ENCODE measurements at regions not wholly inside any gene's neighbourhood (a gene's known extent, or its start where the extent isn't known, plus 50 kb on each side); places are given as distances from the start of the nearest gene placed in this dataset.

DNA sequence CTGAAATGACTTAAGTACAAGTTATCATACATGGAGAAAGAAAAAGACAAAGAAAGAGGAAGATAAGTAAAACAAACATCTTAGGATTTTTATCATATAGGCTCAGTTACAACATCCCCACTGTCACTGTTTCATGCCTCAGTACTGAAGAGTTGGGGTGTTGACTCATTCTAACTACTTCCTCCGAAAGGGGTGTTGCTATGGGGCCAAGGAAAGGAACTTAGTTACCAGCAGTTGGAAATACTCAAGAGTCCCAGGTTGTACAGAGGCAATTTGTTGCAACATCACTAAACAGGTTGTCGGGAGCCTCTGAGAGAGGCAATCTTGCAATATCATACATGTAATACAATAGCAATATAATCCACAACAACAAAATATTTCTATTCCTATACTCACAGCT, 1264.7 kb downstream of the PCDH7 start:
- intact Hi-C loops (cut with micrococcal nuclease; ENCODE audit: unreplicated experiment), result no loop called here
- Histone ChIP-seq H3K4me3 (ENCODE audit: low read depth, low read length, poor library complexity, severe bottlenecking) (no peak overlapping the region), H3K79me2 (ENCODE audit: insufficient read depth, low read depth, low read length) (no peaks in the 10 kb centered on the region), H3K4me2 (ENCODE audit: low read length) (no peak overlapping the region), H3K27ac (ENCODE audit: low read depth, low read length, poor library complexity, severe bottlenecking) (no peak overlapping the region), H3K4me1 (ENCODE audit: insufficient read depth, low read length, poor library complexity, severe bottlenecking) (no peaks in the 10 kb centered on the region), H2AFZ (ENCODE audit: low read length) (no peak overlapping the region), H4K20me1 (ENCODE audit: insufficient read depth, low read length) (no peaks in the 10 kb centered on the region), H3K9me2 (ENCODE audit: insufficient read depth, low read length) (no peaks in the 10 kb centered on the region), H3K36me3 (ENCODE audit: insufficient read depth, low read length) (no peaks in the 10 kb centered on the region), H3K9me3 (ENCODE audit: low read length) (no peaks in the 10 kb centered on the region)
- CTCF ChIA-PET (ENCODE audit: unreplicated experiment), result no interaction called here
- BruUV-seq (replicated peaks), result no TSS peak
- DNase-seq (ENCODE audit: low spot score), result no peak
- TF ChIP-seq, protein P1, sequence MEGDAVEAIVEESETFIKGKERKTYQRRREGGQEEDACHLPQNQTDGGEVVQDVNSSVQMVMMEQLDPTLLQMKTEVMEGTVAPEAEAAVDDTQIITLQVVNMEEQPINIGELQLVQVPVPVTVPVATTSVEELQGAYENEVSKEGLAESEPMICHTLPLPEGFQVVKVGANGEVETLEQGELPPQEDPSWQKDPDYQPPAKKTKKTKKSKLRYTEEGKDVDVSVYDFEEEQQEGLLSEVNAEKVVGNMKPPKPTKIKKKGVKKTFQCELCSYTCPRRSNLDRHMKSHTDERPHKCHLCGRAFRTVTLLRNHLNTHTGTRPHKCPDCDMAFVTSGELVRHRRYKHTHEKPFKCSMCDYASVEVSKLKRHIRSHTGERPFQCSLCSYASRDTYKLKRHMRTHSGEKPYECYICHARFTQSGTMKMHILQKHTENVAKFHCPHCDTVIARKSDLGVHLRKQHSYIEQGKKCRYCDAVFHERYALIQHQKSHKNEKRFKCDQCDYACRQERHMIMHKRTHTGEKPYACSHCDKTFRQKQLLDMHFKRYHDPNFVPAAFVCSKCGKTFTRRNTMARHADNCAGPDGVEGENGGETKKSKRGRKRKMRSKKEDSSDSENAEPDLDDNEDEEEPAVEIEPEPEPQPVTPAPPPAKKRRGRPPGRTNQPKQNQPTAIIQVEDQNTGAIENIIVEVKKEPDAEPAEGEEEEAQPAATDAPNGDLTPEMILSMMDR (conservative IDR thresholded peaks at IDR 0.05; ENCODE audit: low read length), result no peak
- TF ChIP-seq EZH2phosphoT487 (IDR thresholded peaks at IDR 0.05; ENCODE audit: borderline replicate concordance, low read depth, low read length), result no peak
- POLR2A ChIA-PET, result no interaction called here

DNA sequence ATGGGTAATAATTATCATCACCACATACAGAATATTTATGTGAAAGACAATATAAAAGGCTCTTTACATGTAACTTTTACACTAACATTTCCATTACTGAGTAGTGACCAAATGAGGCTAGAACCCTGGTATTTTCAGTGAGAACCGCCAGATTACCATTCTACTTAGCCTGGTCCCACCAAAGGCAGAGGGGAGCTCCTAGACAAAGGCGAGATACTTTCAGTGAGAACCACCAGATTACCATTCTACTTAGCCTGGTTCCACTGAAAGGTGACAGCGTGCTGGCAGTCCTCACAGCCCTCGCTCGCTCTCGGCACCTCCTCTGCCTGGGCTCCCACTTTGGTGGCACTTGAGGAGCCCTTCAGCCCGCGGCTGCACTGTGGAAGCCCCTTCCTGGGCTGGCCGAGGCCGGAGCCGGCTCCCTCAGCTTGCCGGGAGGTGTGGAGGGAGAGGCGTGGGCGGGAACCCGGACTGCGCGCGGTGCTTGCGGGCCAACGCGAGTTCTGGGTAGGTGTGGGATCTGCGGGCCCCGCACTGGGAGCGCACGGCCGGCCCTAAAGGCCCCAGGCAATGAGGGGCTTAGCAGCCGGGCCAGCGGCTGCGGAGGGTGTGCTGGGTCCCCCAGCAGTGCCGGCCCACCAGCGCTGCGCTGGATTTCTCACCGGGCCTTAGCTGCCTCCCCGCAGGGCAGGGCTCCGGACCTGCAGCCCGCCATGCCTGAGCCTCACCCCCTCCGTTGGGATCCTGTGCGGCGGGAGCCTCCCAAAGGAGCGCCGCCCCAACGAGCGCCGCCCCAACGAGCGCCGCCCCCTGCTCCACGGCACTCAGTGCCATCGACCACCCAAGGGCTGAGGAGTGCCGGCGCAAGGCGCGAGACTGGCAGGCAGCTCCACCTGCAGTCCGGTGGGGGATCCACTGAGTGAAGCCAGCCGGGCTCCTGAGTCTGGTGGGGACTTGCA, 1276.1 kb downstream of the PCDH7 start:
- H3K4me2 ChIP-seq (ENCODE audit: low read length), result no peak overlapping the region
- no peak overlapping the region for H3K27ac ChIP-seq (ENCODE audit: low read depth, low read length, poor library complexity, severe bottlenecking)
- H3K4me1 ChIP-seq (ENCODE audit: insufficient read depth, low read length, poor library complexity, severe bottlenecking), result no peaks in the 10 kb centered on the region
- intact Hi-C loops (cut with micrococcal nuclease; ENCODE audit: unreplicated experiment), result no loop called here
- H3K79me2 ChIP-seq (ENCODE audit: insufficient read depth, low read depth, low read length), result no peaks in the 10 kb centered on the region
- no peaks in the 10 kb centered on the region for H3K9me2 ChIP-seq (ENCODE audit: insufficient read depth, low read length)
- ChIA-PET CTCF (ENCODE audit: unreplicated experiment) (no interaction called here), POLR2A (no interaction called here)
- no peak for TF ChIP-seq EZH2phosphoT487 (IDR thresholded peaks at IDR 0.05; ENCODE audit: borderline replicate concordance, low read depth, low read length)
- TF ChIP-seq, protein P1 (conservative IDR thresholded peaks at IDR 0.05; ENCODE audit: low read length), result no peak
- H2AFZ ChIP-seq (ENCODE audit: low read length), result no peak overlapping the region
- BruUV-seq (replicated peaks), result no TSS peak
- no peaks in the 10 kb centered on the region for H3K9me3 ChIP-seq (ENCODE audit: low read length)
- no peaks in the 10 kb centered on the region for H3K36me3 ChIP-seq (ENCODE audit: insufficient read depth, low read length)
- H4K20me1 ChIP-seq (ENCODE audit: insufficient read depth, low read length), result no peaks in the 10 kb centered on the region
- DNase-seq (ENCODE audit: low spot score), result no peak
- H3K4me3 ChIP-seq (ENCODE audit: low read depth, low read length, poor library complexity, severe bottlenecking), result no peak overlapping the region

DNA sequence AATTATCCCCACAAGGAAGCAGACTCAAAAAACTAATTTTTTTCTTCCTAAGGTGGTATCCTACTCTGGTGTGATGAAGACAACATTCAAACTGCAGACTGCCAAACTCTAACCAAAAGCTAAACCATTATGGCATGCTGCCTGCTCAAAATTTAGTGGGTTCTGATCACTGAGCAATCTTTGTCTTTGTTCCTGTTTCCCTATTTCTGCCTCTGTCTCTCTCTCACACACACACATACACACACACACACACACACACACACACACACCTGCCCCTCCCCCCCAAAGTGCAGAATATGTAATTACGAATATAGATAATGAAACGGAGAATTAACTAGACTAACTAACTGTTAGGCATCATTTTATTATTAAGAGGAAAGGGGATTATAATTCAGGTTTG, 1278.6 kb downstream of the PCDH7 start:
- TF ChIP-seq, protein P1 (conservative IDR thresholded peaks at IDR 0.05; ENCODE audit: low read length), result no peak
- TF ChIP-seq EZH2phosphoT487 (IDR thresholded peaks at IDR 0.05; ENCODE audit: borderline replicate concordance, low read depth, low read length), result no peak
- no peaks in the 10 kb centered on the region for H3K4me1 ChIP-seq (ENCODE audit: insufficient read depth, low read length, poor library complexity, severe bottlenecking)
- intact Hi-C loops (cut with micrococcal nuclease; ENCODE audit: unreplicated experiment), result no loop called here
- no peak overlapping the region for H3K27ac ChIP-seq (ENCODE audit: low read depth, low read length, poor library complexity, severe bottlenecking)
- no peak for DNase-seq (ENCODE audit: low spot score)
- no peaks in the 10 kb centered on the region for H3K9me2 ChIP-seq (ENCODE audit: insufficient read depth, low read length)
- H3K9me3 ChIP-seq (ENCODE audit: low read length), result no peaks in the 10 kb centered on the region
- no TSS peak for BruUV-seq (replicated peaks)
- H3K36me3 ChIP-seq (ENCODE audit: insufficient read depth, low read length), result no peaks in the 10 kb centered on the region
- H3K4me2 ChIP-seq (ENCODE audit: low read length), result no peak overlapping the region
- no peak overlapping the region for H2AFZ ChIP-seq (ENCODE audit: low read length)
- H3K79me2 ChIP-seq (ENCODE audit: insufficient read depth, low read depth, low read length), result no peaks in the 10 kb centered on the region
- POLR2A ChIA-PET, result interaction anchor here (1.1 kb wide), 1 partner anchor 15 kb away, joined by 3 read pairs; no protein-coding TSS in a partner anchor
- no peak overlapping the region for H3K4me3 ChIP-seq (ENCODE audit: low read depth, low read length, poor library complexity, severe bottlenecking)
- no peaks in the 10 kb centered on the region for H4K20me1 ChIP-seq (ENCODE audit: insufficient read depth, low read length)
- CTCF ChIA-PET (ENCODE audit: unreplicated experiment), result no interaction called here
